Kidney glomerular epithelial cell (primary cell): ENCODE measurements at regions not wholly inside any gene's neighbourhood (a gene's known extent, or its start where the extent isn't known, plus 50 kb on each side); places are given as distances from the start of the nearest gene placed in this dataset.

Experiments used
- DNase-seq: peaks from one replicate; lab custom pipeline; 2025; lab: John Stamatoyannopoulos, UW

DNA sequence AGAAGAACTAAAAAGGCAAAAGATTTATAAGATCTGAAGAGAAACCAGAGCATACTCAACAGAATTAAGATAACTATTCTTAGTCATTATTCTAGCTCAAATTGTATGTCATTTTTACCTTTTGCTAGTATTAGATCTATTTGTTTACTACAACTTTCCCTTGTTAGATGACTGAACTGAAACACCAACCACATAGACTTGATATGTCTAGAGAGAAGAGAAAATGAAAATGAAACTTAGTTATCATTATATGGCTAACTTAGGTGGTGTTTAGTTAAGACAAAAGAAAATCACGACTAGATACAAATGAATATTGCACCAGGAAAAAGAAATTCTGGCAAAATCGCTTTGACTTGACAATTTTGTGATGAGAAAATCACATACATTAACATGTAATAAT is 690.8 kb downstream of the PCDH18 start:
- no peak for DNase-seq

DNA sequence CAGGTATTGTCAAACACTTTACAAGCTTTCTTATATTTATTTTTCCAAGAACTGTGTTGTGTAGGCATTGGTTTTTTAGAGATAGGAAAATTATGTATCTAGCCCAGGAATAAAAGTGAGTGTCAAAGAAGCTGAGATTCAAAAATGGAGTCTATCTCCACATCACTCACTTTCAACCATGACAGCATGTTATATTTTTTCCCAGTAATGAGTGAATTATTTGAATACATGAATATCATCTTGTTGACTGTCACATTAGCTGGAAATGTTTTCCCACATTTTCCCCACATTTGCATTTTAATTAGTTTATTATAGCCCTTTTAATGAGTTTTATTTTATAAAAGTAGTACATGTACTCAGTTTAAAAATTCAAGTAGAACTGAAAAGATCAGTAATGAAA is 693.7 kb downstream of the PCDH18 start:
- no peak for DNase-seq

DNA sequence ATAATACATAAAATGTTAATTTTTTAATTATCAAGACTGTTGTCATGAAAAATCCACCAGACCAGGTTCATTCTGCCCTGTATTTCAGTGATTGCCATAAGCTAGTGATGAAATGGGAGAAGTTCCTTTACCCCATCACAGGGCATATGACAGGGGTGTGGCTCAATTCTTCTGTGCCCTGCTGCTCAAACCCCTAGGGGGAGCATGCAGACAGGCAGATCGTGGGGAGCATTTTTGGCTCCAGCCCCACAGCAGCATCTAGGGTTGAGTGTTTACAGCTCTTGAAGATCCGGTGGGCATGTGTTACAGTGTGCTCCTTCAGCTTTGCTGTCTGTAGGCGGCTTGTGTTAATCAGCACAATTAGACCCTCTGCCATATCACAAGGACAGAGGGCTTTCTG is 700.7 kb downstream of the PCDH18 start:
- no peak for DNase-seq

GRCh38 chr4:136829280-136829679 is 703.0 kb downstream of the PCDH18 start:
- no peak for DNase-seq

- no peak for DNase-seq
These were observed 709.3 kb downstream of the PCDH18 start for GRCh38 chr4:136823020-136823419.

DNA sequence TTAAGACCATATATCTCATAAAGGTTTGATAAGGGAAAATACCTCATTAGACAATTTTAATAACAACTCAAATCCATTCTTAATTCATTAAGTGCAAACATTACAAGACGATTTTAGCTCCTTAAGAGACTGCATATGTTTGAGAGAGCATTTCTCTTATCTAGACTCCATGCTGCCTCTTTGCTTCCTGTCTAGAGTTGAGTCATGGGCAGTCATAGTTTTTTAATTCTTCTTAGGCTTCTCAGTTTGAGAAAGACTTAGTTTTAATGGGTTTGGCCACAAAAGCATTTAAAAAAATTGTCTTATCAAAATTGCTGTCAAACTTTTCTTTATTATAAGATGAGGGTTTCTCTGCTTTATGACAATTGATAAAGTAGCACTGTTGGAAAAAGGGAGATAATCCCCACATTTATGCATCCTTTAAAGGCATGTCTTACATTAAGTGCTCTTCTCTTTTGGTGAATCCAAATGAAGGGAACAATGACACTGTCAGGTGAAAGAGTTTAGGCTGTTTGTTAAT is 713.4 kb downstream of the PCDH18 start:
- DNase-seq = no peak

DNA sequence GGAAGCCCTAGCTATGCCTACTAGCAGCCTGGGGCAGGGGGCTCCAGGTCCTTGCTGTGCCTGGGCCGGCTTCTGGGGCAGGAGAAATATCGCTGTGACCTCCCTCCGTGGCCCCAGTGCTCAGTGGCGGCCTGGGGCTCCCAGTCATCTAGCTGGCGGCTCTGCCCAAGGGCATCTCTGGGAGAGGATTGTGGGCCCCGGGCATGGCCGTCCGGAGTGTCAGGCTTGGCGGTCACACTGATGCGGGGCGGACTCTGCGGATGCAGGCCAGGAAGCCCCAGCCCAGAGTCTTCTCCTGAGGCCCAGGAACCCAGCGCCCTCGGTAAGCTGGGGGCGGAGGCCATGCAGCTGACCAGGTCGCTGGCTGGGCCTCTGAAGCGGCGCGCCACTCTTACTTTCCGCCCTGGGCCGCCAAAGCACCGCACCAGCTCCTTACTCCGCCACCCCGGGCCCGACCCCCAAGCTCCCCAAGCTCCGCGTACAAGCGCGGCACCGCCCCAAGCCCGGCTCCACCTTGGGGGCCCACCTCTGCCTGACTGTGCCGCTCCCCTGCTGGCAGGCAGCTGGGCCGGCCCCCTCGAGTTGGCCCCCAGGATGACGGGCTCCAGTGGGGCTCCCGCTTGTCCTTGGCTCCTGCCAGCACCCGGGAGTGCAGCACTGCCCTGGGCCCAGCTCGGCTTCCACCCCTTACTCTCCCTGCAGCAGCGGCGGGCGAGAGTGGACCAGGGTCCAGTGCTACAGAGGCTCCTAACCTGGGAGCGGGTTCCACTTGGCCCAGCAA is 720.0 kb downstream of the PCDH18 start:
- DNase-seq = no peak

DNA sequence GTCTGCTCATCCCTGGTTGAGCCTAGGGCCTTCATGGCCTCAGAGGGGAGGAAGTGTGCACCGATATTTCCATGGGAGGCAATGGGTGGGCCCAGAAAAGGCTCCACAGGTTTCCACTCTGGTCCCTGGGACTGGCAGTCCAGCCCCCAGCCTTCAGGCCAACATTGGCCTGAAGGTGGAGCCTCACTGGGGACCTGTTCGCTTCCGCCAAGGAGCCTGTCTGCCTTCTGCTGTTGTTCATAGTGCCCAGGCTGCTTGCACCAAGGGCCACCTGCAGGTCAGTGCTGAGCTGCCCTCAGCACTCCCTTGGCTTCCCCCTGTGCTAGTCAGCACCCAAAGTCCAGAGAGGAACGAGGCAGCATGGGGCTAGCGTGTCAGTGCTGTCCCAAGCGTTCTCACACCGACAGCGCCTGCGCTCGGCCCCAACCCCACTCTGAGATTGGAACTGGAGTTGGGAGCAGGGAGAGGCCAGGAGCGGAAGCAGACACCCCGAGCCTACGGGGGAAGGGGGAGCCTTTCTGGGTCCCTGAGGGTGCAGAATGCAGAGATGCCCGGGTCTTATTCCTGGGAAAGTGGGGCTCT is 720.7 kb downstream of the PCDH18 start:
- DNase-seq = no peak

- DNase-seq = no peak
These were observed 721.7 kb downstream of the PCDH18 start for GRCh38 chr4:136810626-136811025.

DNA sequence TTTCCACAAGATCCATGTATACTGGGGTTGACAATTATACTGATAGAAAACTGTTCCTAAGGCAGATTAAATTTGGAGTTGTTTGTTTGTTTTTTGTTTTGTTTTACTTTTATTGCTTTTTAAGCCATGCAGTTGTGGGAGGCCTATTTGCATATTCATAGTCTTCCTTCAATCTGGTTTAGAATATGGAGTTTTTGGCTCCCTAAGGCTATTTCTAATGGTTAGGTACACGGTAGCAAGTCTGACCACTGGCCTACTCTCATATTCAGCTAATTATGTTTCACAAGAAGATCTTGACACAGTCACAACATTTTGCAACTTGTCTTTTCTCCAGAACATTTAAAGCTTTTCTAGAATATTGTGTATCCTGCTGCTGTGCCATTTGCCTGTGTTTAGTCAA is 725.5 kb downstream of the PCDH18 start:
- no peak for DNase-seq

GRCh38 chr4:136805617-136806016 is 726.7 kb downstream of the PCDH18 start:
- DNase-seq = no peak

DNA sequence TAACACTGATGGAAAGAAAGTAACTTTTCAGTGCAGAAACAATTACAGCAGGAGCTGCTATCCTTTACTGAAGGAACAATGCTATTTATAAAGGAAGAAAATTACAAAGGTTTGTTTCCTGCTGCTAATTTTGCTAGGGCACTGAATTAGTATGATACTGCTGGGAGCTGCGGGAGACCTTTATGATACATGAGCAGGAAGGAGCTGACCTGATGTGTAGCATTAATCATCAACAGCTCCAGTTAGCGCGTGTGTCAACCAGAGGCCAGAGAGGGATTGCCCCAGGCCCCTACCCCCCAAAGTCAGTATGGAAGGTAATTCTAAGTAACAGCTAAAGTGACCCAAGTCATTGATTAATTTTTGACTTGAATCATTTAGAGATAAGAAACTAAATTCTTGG is 728.9 kb downstream of the PCDH18 start:
- DNase-seq = no peak

DNA sequence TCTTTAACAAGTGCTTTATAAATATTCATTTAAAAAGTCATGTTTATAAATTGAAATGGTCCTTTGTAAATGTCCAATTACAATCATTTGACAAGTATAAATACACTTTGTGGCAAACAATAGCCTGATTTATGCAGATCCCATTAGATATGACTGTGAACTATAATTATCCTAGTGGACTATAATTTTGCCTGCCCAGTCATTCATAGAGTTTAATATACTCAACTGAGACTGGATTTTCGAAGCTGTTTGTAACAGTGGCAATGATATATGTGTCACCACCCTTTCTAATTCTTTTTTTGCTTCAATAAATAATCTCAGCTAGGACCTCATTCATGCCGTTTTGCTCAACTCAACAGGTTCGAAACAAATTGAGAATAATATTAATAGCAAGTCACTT is 732.0 kb downstream of the PCDH18 start:
- DNase-seq = no peak

DNA sequence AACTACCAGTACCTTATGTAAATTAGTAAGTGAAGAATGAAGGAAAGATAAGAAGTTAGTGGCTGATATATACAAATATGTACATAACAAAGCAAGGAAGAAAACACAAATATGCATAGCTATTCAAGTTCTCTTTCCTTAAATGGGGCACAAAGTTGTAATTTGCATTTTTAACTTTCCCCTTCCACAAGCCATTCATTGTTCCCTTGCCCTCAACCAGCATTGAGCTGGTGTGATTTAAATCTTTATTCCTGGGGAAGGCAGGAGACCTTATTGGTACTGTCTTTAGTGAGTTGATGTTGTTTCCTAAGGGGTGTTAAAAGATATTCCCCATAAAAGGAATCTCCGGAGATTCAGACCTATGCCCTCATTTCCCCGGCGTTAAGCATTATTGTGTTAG is 735.3 kb downstream of the PCDH18 start:
- DNase-seq = no peak

DNA sequence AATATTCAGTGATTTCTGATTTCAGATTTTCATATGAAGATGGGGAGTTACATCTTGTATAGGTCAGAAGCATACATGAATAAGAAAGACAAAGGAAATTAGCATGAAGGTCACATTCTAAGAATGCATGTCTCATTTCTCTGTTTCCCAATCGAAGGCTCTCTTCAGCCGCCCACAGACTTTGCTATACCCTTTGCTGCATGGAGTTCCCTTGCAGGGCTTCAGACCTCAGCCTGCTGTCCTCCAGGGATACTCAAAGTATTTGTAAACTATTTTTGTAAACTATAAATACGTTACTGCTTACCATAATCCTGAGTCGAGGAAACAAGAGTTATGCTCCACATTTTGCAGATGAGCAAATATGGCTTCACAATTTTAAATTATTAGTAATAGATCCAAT is 738.4 kb downstream of the PCDH18 start:
- no peak for DNase-seq

DNA sequence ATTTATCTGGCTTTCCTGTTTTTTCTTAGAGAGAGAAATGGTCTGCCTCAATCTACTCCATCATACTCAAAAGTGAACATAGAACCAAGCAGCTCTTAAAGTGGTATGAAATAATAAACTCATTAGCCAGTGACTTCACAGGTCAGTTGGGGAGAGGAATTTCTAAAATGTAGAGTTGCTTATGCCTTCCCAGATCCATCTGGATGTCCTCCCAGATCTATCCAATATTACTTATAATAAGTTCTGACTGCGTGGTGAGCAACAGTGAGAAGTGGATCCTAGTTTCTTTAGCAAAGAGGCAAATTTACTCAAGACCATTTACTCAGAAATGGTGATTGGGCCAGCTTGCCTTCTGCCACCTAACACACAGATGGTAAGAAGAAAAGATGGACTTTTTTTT is 748.0 kb downstream of the PCDH18 start:
- DNase-seq = no peak

GRCh38 chr4:136769717-136770116 is 762.6 kb downstream of the PCDH18 start:
- DNase-seq = no peak

GRCh38 chr4:136768925-136769275 is 763.4 kb downstream of the PCDH18 start:
- no peak for DNase-seq

- DNase-seq = no peak
These were observed 763.9 kb downstream of the PCDH18 start for GRCh38 chr4:136768213-136768924.

- no peak for DNase-seq
These were observed 768.4 kb downstream of the PCDH18 start for GRCh38 chr4:136763919-136764318.

- DNase-seq = no peak
These were observed 776.8 kb downstream of the PCDH18 start for GRCh38 chr4:136755531-136755916.

DNA sequence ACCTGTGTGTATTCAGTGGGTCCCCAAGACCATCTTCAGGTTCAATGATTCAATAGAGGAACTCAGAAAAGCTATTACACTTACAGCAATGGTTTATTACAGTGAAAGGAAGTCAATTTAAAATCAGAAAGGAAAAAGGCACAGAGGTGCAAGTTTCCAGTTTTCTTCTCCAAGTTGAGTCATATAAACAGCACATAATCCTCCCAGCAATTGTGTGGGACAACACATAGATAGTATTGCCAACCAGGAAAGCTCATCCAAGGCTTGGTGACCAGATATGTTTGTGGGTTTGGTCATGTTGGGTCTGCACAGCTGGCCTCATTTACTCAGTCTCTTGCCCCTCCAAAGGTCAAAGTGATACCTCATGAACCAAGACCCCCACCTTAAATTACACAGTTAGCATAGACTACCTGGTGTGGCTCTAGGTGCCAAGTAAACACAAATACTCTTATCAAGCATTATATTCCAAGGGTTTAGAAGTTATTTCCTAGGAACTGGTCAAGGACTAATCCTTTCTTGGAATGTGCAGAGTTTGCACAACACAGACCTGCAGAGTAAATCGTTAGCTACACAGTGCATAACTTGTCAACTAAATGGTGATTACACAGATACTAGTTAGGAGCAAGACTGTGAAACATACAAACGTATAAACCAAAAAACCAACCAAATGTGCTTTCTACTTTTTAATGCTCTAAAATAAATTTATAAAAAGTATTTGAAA is 777.3 kb downstream of the PCDH18 start:
- peak; percentile 14 for DNase-seq

DNA sequence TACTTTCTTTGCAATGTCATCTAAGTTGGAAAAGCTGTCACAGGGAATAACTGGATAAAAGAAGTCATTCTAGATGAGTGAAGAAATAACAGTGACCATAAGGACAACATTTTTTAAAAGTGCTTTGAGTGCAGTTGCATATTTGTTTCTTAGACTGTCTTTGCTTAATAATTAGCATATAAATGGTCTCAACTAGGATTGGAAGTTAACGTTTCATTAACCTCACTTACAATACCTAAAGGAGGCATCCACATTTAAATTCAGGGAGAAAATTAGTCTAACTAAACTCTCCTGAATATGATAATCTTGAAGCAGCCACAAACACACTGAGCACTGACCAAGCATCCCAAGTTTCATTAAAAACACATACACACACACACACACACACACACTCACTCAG is 780.7 kb downstream of the PCDH18 start:
- DNase-seq = no peak
